K562 (cell line): ENCODE measurements at regions not wholly inside any gene's neighbourhood (a gene's known extent, or its start where the extent isn't known, plus 50 kb on each side); places are given as distances from the start of the nearest gene placed in this dataset.

Experiments used
- CEBPB ChIP-seq: fragments of 450-650 bp; IDR thresholded peaks from 2 replicates; pipeline ENCODE4 v1.6.1; 2016; ENCODE audit warnings: missing genetic modification characterization, missing compliant biosample characterization
- CHD4 ChIP-seq: fragments of 200-600 bp; sonication (generic); IDR thresholded peaks from 3 replicates; pipeline ENCODE4 v1.6.1; 2012; ENCODE audit warnings: low read depth, mild to moderate bottlenecking, mixed read lengths, low read length, inconsistent platforms; ENCODE audit not compliant: insufficient read depth, insufficient replicate concordance, poor library complexity, severe bottlenecking
- CREB3L1 ChIP-seq: fragments of 450-650 bp; IDR thresholded peaks from 2 replicates; pipeline ENCODE4 v1.6.1; 2014; ENCODE audit warnings: low read depth, mild to moderate bottlenecking, moderate library complexity, borderline replicate concordance
- ELF1 ChIP-seq: fragments of 200-800 bp; sonication (Bioruptor generic); IDR thresholded peaks from 2 replicates; pipeline ENCODE4 v1.6.1; 2016; ENCODE audit warnings: missing genetic modification characterization, missing compliant biosample characterization
- HNRNPUL1 ChIP-seq: fragments of 200-400 bp; formaldehyde crosslinking; IDR thresholded peaks from 2 replicates; pipeline ENCODE4 v1.6.1; 2017; ENCODE audit warnings: low read length
- KDM1A ChIP-seq, 2 experiments: fragments of 450-650 bp; IDR thresholded peaks; 2 replicates each; pipeline ENCODE4 v1.6.1; 2016; ENCODE audit warnings: mild to moderate bottlenecking in 2 of 2
- LCOR ChIP-seq: sonication (generic); formaldehyde crosslinking; IDR thresholded peaks from 2 replicates; pipeline ENCODE4 v1.8.0; 2022; ENCODE audit warnings: mild to moderate bottlenecking, missing genetic modification reagents
- MEIS2 ChIP-seq: fragments of 450-650 bp; IDR thresholded peaks from 2 replicates; pipeline ENCODE4 v1.6.1; 2014; ENCODE audit warnings: mild to moderate bottlenecking; ENCODE audit not compliant: partially characterized antibody
- MYC ChIP-seq, 2 experiments: fragments of 250-450 bp in 1 of 2; sonication (Bioruptor Pico) in 1 of 2; IDR thresholded peaks; 2 replicates each; pipeline versions ENCODE4 v1.5.1 to v1.6.1; 2012 to 2021; ENCODE audit warnings: low read depth in 2 of 2, borderline replicate concordance in 1 of 2, improper control_type of control experiment in 1 of 2, low read length in 1 of 2, mild to moderate bottlenecking in 1 of 2, moderate library complexity in 1 of 2
- PBX2 ChIP-seq, 2 experiments: IDR thresholded peaks in 1 of 2; conservative IDR thresholded peaks in 1 of 2; 2 replicates each; pipeline ENCODE4 v1.6.1; 2016; ENCODE audit warnings: low read depth in 2 of 2, mild to moderate bottlenecking in 1 of 2, missing compliant biosample characterization in 1 of 2, missing genetic modification characterization in 1 of 2, moderate library complexity in 1 of 2
- ZFPM2 ChIP-seq: fragments of 250-450 bp; sonication (Bioruptor Pico); IDR thresholded peaks from 2 replicates; pipeline ENCODE4 v1.5.1; 2022; ENCODE audit warnings: mild to moderate bottlenecking
- ZKSCAN1 ChIP-seq: fragments of 150-350 bp; IDR thresholded peaks from 2 replicates; pipeline ENCODE4 v1.6.1; 2016; ENCODE audit warnings: low read depth, low read length
- ZNF175 ChIP-seq: fragments of 200-800 bp; sonication (Bioruptor generic); IDR thresholded peaks from 2 replicates; pipeline ENCODE4 v1.6.1; 2016; ENCODE audit warnings: low read depth, mild to moderate bottlenecking, missing genetic modification characterization, missing compliant biosample characterization
- ZNF217 ChIP-seq: sonication (generic); formaldehyde crosslinking; IDR thresholded peaks from 2 replicates; pipeline ENCODE4 v1.8.0; 2022; ENCODE audit warnings: mild to moderate bottlenecking, missing genetic modification reagents
- TF ChIP-seq, protein P1 (sequence below): fragments of 250-450 bp; sonication (Bioruptor Pico); IDR thresholded peaks from 2 replicates; pipeline ENCODE4 v1.5.0; 2021; ENCODE audit warnings: mild to moderate bottlenecking, moderate library complexity
- TF ChIP-seq, protein P2 (sequence below): fragments of 250-450 bp; sonication (Bioruptor Pico); IDR thresholded peaks from 2 replicates; pipeline ENCODE4 v1.5.1; 2021; ENCODE audit warnings: mild to moderate bottlenecking

DNA sequence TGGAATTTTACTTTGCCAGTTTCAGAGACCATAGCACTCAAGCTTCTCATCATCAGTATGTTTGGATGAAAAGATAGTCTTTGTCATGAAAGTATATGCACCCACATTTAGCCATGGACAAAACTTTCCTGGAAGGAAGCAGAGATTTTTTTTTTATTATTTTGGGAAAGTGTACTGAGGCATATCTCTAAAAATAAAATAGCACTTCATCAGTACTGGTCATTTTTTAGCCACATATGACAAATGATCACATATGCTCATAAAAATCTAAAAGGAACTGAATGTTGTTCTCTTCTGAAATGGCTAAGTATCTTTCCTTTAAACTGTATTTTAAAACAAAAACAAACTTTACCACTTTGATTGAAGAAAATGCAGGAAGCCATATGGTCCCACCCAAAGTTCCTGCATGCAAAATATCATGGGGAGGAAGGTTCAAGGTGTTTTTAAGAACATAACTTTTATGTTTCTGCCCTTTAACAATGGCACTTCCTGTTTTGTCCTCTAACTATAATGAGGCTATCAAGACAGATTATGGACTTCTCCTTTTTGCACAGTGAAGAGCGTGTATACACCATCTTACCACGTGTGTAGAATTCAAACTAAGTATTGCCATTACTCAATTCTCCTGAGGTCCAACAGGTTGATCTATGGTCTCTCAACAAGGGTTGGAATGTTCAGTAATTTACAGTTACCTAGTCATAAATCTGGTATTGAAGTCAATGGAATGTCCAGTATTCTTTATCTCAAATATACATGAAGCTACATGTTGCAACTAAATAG is 77.1 kb upstream of the SLC39A10 start (continued):
- no peak for TF ChIP-seq CREB3L1
- peak; percentile 74; the same call in 1 of the 2 replicates for TF ChIP-seq ZNF175 (CRISPR knock-in tag)
- TF ChIP-seq PBX2 (CRISPR knock-in tag; IDR thresholded peaks at IDR 0.05; ENCODE audit: low read depth), result no peak
- peak; percentile 73 for TF ChIP-seq PBX2 (tag; conservative IDR thresholded peaks at IDR 0.05; ENCODE audit: low read depth)
- peak; percentile 21 for TF ChIP-seq MEIS2
- no peak for TF ChIP-seq ZKSCAN1
- 0 out of 2 replicates have a peak, but pooled peaks have one; percentile 25 for TF ChIP-seq LCOR (CRISPR knock-in tag)
- TF ChIP-seq KDM1A (IDR thresholded peaks at IDR 0.05), result peak in 1 of 2 experiments; percentile 32; a peak in 1 of 4 replicates
- no peak for TF ChIP-seq ZFPM2 (CRISPR knock-in tag)
- TF ChIP-seq, protein P1, sequence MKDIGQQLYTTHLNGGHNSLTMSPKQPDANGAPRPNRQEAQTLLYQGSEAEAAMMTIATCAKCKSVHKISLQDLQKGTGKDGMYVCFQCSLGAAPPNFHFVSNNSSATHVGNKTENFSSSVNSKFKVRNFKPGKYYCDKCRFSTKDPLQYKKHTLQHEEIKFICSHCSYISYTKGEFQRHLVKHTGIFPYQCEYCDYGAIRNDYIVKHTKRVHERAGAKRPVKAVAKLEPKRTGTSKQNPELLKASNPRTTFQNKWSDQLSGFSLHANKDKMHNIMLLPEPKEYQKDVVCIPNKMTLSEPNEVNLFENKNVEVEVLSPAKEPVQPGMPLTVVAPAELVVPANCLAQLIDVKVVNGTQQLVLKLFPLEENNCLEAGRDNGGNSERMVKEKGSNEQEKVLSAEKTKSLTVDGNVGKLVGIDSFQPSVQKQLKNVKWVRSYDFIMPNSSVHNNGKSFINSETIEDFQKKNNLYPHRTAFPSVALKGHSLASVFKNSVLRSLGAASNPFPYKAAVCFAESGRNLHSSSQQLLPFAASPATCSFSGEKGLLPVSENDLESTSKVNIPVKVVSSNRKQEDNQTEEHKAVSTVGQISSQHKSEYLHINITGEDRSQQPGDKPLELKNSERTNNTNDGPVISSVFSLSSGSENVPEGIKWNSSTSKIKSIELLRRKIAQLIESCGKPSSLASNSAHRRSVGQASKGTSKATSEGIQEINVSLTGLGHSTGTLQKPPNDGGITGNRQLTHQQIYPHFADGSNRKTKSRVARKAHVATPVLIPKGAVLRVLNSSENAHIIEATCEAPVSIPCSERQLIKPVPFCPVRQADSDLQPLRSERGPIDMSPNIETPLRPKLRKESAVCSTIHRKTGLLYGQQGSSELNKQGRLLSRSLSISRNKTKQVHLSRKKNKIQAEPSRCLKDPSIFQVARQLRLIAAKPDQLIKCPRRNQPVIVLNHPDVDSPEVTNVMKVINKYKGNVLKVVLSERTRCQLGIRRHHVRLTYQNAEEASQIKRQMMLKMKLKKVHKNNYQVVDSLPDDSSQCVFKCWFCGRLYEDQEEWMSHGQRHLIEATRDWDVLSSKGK (CRISPR knock-in tag), result no peak
- TF ChIP-seq MYC (IDR thresholded peaks at IDR 0.05; ENCODE audit: low read depth, low read length), result peak; percentile 31; the same call in 1 of the 2 replicates
- TF ChIP-seq MYC (CRISPR knock-in tag; IDR thresholded peaks at IDR 0.05; ENCODE audit: borderline replicate concordance, low read depth), result no peak
- no peak for TF ChIP-seq CHD4
- peak; percentile 61 for TF ChIP-seq ELF1 (tag)
- TF ChIP-seq CEBPB (tag), result peak; percentile 53
- TF ChIP-seq HNRNPUL1, result no peak
- TF ChIP-seq ZNF217 (CRISPR knock-in tag), result no peak
- TF ChIP-seq, protein P2, sequence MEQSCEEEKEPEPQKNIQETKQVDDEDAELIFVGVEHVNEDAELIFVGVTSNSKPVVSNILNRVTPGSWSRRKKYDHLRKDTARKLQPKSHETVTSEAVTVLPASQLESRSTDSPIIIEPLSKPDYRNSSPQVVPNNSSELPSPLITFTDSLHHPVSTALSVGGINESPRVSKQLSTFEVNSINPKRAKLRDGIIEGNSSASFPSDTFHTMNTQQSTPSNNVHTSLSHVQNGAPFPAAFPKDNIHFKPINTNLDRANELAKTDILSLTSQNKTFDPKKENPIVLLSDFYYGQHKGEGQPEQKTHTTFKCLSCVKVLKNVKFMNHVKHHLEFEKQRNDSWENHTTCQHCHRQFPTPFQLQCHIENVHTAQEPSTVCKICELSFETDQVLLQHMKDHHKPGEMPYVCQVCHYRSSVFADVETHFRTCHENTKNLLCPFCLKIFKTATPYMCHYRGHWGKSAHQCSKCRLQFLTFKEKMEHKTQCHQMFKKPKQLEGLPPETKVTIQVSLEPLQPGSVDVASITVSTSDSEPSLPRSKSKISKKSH (CRISPR knock-in tag), result no peak
